H9 (cell line): ENCODE measurements at regions not wholly inside any gene's neighbourhood (a gene's known extent, or its start where the extent isn't known, plus 50 kb on each side); places are given as distances from the start of the nearest gene placed in this dataset.

Experiments
- DNase-seq: peaks from one replicate; pipeline ENCODE4 v3.0.0-alpha.2; 2017
- H2AFZ ChIP-seq: one replicate; pipeline ENCODE4 v1.6.1; 2013; ENCODE audit warnings: mild to moderate bottlenecking, low read length, control low read depth, moderate library complexity
- H2AK5ac ChIP-seq: 2 replicates; pipeline ENCODE4 v1.6.1; 2013; ENCODE audit warnings: low read length, control low read depth, mixed read lengths; ENCODE audit not compliant: insufficient read length
- H2BK120ac ChIP-seq: one replicate; pipeline ENCODE4 v1.6.1; 2013; ENCODE audit warnings: low read depth, mild to moderate bottlenecking, low read length, control low read depth, inconsistent platforms; ENCODE audit not compliant: poor library complexity, severe bottlenecking
- H2BK12ac ChIP-seq: 2 replicates; pipeline ENCODE4 v1.6.1; 2013; ENCODE audit warnings: low read length, control low read depth, mixed read lengths, low read depth; ENCODE audit not compliant: insufficient read length
- H2BK15ac ChIP-seq: 2 replicates; pipeline ENCODE4 v1.6.1; 2013; ENCODE audit warnings: low read depth, low read length, control low read depth
- H2BK20ac ChIP-seq: one replicate; pipeline ENCODE4 v1.6.1; 2013; ENCODE audit warnings: low read depth, mild to moderate bottlenecking, low read length, control low read depth, inconsistent platforms; ENCODE audit not compliant: poor library complexity, severe bottlenecking
- H2BK5ac ChIP-seq: 2 replicates; pipeline ENCODE4 v1.6.1; 2013; ENCODE audit warnings: low read length, control low read depth, mixed read lengths; ENCODE audit not compliant: insufficient read length
- H3K14ac ChIP-seq: 2 replicates; pipeline ENCODE4 v1.6.1; 2013; ENCODE audit warnings: low read length, control low read depth; ENCODE audit not compliant: insufficient read depth
- H3K18ac ChIP-seq: 2 replicates; pipeline ENCODE4 v1.6.1; 2013; ENCODE audit warnings: low read depth, mild to moderate bottlenecking, mixed read lengths, low read length, control low read depth; ENCODE audit not compliant: insufficient read length
- H3K23ac ChIP-seq: 2 replicates; pipeline ENCODE4 v1.6.1; 2013; ENCODE audit warnings: low read length, control low read depth, mixed read lengths, low read depth; ENCODE audit not compliant: insufficient read length
- H3K23me2 ChIP-seq: 2 replicates; pipeline ENCODE4 v1.6.1; 2013; ENCODE audit warnings: low read depth, mild to moderate bottlenecking, mixed read lengths, low read length, control low read depth; ENCODE audit not compliant: insufficient read length, poor library complexity, severe bottlenecking
- H3K27ac ChIP-seq: 2 replicates; pipeline ENCODE4 v1.5.1; 2013; ENCODE audit warnings: low read length, control low read depth, mixed read lengths, low read depth; ENCODE audit not compliant: insufficient read length
- H3K27me3 ChIP-seq: 2 replicates; pipeline ENCODE4 v1.6.1; 2013; ENCODE audit warnings: low read length, control low read depth, inconsistent platforms; ENCODE audit not compliant: insufficient read depth
- H3K4ac ChIP-seq: 2 replicates; pipeline ENCODE4 v1.6.1; 2013; ENCODE audit warnings: low read depth, mild to moderate bottlenecking, control low read depth, inconsistent platforms, low read length, moderate library complexity
- H3K4me1 ChIP-seq: 2 replicates; pipeline ENCODE4 v1.6.1; 2013; ENCODE audit warnings: low read length, control low read depth, inconsistent platforms; ENCODE audit not compliant: insufficient read depth
- H3K4me2 ChIP-seq: 2 replicates; pipeline ENCODE4 v1.6.1; 2013; ENCODE audit warnings: low read length, control low read depth, mixed read lengths; ENCODE audit not compliant: insufficient read length, insufficient read depth
- H3K56ac ChIP-seq: 2 replicates; pipeline ENCODE4 v1.6.1; 2013; ENCODE audit warnings: low read depth, mild to moderate bottlenecking, mixed read lengths, low read length, control low read depth; ENCODE audit not compliant: insufficient read length
- H3K79me1 ChIP-seq: 2 replicates; pipeline ENCODE4 v1.6.1; 2013; ENCODE audit warnings: low read depth, mild to moderate bottlenecking, moderate library complexity, low read length, control low read depth, inconsistent platforms; ENCODE audit not compliant: insufficient read depth, poor library complexity, severe bottlenecking
- H3K79me2 ChIP-seq: 2 replicates; pipeline ENCODE4 v1.6.1; 2013; ENCODE audit warnings: low read length, control low read depth, inconsistent platforms; ENCODE audit not compliant: insufficient read depth
- H3K9ac ChIP-seq: 2 replicates; pipeline ENCODE4 v1.6.1; 2013; ENCODE audit warnings: low read length, control low read depth, mixed read lengths; ENCODE audit not compliant: insufficient read length; ENCODE audit errors: extremely low read depth
- H3K9me3 ChIP-seq: one replicate; pipeline ENCODE4 v1.6.1; 2013; ENCODE audit warnings: low read depth, low read length, inconsistent platforms; ENCODE audit not compliant: control insufficient read depth
- H3T11ph ChIP-seq: one replicate; pipeline ENCODE4 v1.6.1; 2013; ENCODE audit warnings: mild to moderate bottlenecking, low read length, control low read depth, inconsistent platforms
- H4K20me1 ChIP-seq: one replicate; pipeline ENCODE4 v1.6.1; 2013; ENCODE audit not compliant: control insufficient read depth, insufficient read length, insufficient read depth
- H4K5ac ChIP-seq: 2 replicates; pipeline ENCODE4 v1.6.1; 2013; ENCODE audit warnings: low read depth, mild to moderate bottlenecking, mixed read lengths, low read length, control low read depth; ENCODE audit not compliant: insufficient read length
- H4K8ac ChIP-seq: replicated peaks from 2 replicates; pipeline ENCODE4 v1.6.1; 2013; ENCODE audit warnings: low read length, control low read depth, mixed read lengths, low read depth; ENCODE audit not compliant: insufficient read length
- H4K91ac ChIP-seq: 2 replicates; pipeline ENCODE4 v1.6.1; 2013; ENCODE audit warnings: low read depth, mild to moderate bottlenecking, moderate library complexity, mixed read lengths, low read length, control low read depth; ENCODE audit not compliant: insufficient read length
- H3K27ac Mint-ChIP-seq, 3 experiments: 2 replicates in 2 of 3; 3 replicates in 1 of 3; pipeline ENCODE4 v1.8.0; 2020 to 2021; ENCODE audit warnings: mixed read lengths in 3 of 3, mild to moderate bottlenecking in 1 of 3, moderate library complexity in 1 of 3
- H3K27me3 Mint-ChIP-seq: 2 replicates; pipeline ENCODE4 v1.8.0; 2021; ENCODE audit warnings: low read depth, mild to moderate bottlenecking, moderate library complexity, mixed read lengths
- H3K36me3 Mint-ChIP-seq, 3 experiments: 2 replicates in 2 of 3; 3 replicates in 1 of 3; pipeline ENCODE4 v1.8.0; 2020 to 2021; ENCODE audit warnings: low read depth in 3 of 3, mixed read lengths in 3 of 3; ENCODE audit not compliant: insufficient read depth in 1 of 3
- H3K4me1 Mint-ChIP-seq, 2 experiments: 2 replicates each; pipeline ENCODE4 v1.8.0; 2020; ENCODE audit warnings: mixed read lengths in 2 of 2
- H3K4me3 Mint-ChIP-seq, 2 experiments: 2 replicates in 1 of 2; 3 replicates in 1 of 2; pipeline ENCODE4 v1.8.0; 2020 to 2021; ENCODE audit warnings: mild to moderate bottlenecking in 2 of 2, mixed read lengths in 2 of 2, moderate library complexity in 1 of 2
- H3K9me3 Mint-ChIP-seq, 2 experiments: 2 replicates in 1 of 2; 3 replicates in 1 of 2; pipeline ENCODE4 v1.8.0; 2020; ENCODE audit warnings: mild to moderate bottlenecking in 2 of 2, mixed read lengths in 2 of 2, moderate library complexity in 1 of 2
- CTCF ChIP-seq: fragments of 200-600 bp; sonication (generic); conservative IDR thresholded peaks from 3 replicates; pipeline ENCODE4 v1.8.0; 2021; ENCODE audit warnings: antibody characterized with exemption, mild to moderate bottlenecking
- WGBS: extraction: QIAGEN DNeasy Blood & Tissue Kit; methylation state at CpG from one replicate; pipeline ENCODE4 v1.1.7; 2013; ENCODE audit warnings: missing lambda C conversion rate, low lambda C conversion rate, mixed read lengths; ENCODE audit not compliant: insufficient read length; ENCODE audit errors: extremely low coverage; 5-methylcytosine and 5-hydroxymethylcytosine counted together

- no peaks in the 10 kb centered on the region for H4K20me1 ChIP-seq
- no peak overlapping the region for H2BK12ac ChIP-seq
- H2AFZ ChIP-seq: no peak overlapping the region
- H3K27ac Mint-ChIP-seq: no peak overlapping the region
- no peak overlapping the region for H4K5ac ChIP-seq
- no peak overlapping the region for H3K18ac ChIP-seq
- H3K27me3 ChIP-seq: no peaks in the 10 kb centered on the region
- no peak for TF ChIP-seq CTCF
- no peak overlapping the region for H3K4me3 Mint-ChIP-seq
- H3K9me3 ChIP-seq: no peaks in the 10 kb centered on the region
- no peak overlapping the region for H2BK5ac ChIP-seq
- no peak overlapping the region for H3T11ph ChIP-seq
- no peaks in the 10 kb centered on the region for H3K4me1 ChIP-seq
- H3K79me1 ChIP-seq: no peaks in the 10 kb centered on the region
- no peak overlapping the region for H2BK15ac ChIP-seq
- H3K23me2 ChIP-seq: no peaks in the 10 kb centered on the region
- H2BK120ac ChIP-seq: no peak overlapping the region
- no peaks in the 10 kb centered on the region for H3K79me2 ChIP-seq
- no peak overlapping the region for H3K14ac ChIP-seq
- no peaks in the 10 kb centered on the region for H3K9me3 Mint-ChIP-seq
- H2BK20ac ChIP-seq: no peak overlapping the region
- no peak overlapping the region for H3K23ac ChIP-seq
- H3K36me3 Mint-ChIP-seq: no peaks in the 10 kb centered on the region
- no peak overlapping the region for H2AK5ac ChIP-seq
- no peak overlapping the region for H4K91ac ChIP-seq
- WGBS: no CpG with 5 or more reads among the region's 1 CpG
- no peak overlapping the region for H3K27ac ChIP-seq
- no peak overlapping the region for H3K56ac ChIP-seq
- no peaks in the 10 kb centered on the region for H3K27me3 Mint-ChIP-seq
- H4K8ac ChIP-seq: no peak overlapping the region
- no peak overlapping the region for H3K4me2 ChIP-seq
- DNase-seq: no peak
- H3K4ac ChIP-seq: no peak overlapping the region
- H3K9ac ChIP-seq: no peak overlapping the region
- H3K4me1 Mint-ChIP-seq: peaks cover 0 to 6% of the 10 kb centered on the region in 2 experiments; a peak in 2 of 4 replicates
Measured at GRCh38 chr1:198893141-198893540, 254.3 kb downstream of the PTPRC start.
